Inflammatory macrophage treated with lipopolysaccharide for 1 hour (primary cell): ENCODE measurements at regions not wholly inside any gene's neighbourhood (a gene's known extent, or its start where the extent isn't known, plus 50 kb on each side); places are given as distances from the start of the nearest gene placed in this dataset.
A peak's percentile ranks its signal among the peaks of the same experiment; 100 is the strongest.

Source experiments
- DNase-seq, 2 donors: peaks; one replicate each; pipeline ENCODE4 v3.0.0-alpha.2; 2020 to 2022

DNA sequence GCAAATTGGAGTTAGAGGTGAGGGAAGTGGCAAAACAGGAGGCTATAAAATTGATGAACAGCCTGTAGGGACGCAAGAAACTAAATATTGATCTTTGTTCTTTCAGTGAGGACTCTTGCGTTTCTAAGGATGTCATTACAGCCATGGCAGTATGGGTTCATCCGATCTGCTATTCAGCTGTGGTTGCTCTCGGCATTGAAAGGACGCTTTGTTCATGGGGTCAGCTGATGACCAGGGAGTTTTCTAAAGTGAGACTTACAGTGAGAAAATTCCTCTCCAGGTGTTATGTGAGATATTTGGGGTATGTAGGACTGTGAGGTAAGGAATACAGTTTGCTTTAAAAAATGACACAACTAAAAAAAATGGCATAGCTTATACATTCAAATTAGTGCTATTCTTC, 52.7 kb upstream of the PELI1 start:
- DNase-seq: no peak

DNA sequence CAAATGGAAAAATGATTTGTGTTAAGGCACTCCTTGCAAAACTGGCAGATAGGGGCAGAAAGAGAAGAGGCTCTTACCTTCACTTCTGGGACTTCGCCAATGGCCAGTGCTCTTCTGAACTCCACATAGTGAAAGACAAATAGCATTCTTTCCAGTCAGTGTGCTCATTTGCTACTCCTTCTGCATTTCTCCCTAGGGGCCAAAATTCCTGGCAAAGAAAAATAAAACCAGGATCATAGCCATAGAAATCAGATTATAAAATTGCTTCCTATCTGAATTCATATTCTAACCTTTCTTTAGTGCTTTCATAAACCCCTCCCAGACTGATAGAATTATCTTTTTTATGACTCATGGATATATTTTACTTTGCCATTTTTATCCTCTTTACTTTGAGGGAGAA, 56.9 kb upstream of the PELI1 start:
- no peak for DNase-seq

DNA sequence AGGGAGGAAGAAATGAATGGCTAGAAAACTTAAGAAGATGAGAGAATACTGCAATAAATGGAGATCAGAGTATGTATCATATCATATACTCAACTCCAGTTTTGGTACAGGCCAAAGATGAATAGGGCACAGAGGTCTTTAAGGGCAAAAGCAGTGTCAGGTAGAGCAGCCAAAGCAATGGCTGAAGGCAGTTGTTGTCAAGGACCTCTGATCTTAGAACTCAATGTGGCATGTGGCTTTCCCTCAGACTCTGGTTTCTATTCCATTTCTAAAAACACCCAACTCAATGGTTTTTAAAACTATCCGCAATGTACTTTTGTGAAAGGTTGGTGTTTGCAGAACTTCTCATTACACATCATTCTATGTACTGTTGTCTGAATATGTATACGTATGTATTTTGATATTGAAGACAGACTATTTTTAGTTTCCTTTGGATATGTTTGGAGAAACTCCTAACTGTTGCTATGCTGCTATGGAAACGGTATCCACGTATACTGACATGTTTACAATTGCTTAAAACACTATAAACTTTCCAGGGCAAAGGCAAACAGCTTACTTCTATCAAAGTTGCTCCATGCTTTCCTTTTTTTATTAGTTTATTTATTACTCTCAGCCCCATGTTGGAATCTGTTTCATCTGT, 58.1 kb upstream of the PELI1 start:
- peak; percentile 52 to 54 for DNase-seq

DNA sequence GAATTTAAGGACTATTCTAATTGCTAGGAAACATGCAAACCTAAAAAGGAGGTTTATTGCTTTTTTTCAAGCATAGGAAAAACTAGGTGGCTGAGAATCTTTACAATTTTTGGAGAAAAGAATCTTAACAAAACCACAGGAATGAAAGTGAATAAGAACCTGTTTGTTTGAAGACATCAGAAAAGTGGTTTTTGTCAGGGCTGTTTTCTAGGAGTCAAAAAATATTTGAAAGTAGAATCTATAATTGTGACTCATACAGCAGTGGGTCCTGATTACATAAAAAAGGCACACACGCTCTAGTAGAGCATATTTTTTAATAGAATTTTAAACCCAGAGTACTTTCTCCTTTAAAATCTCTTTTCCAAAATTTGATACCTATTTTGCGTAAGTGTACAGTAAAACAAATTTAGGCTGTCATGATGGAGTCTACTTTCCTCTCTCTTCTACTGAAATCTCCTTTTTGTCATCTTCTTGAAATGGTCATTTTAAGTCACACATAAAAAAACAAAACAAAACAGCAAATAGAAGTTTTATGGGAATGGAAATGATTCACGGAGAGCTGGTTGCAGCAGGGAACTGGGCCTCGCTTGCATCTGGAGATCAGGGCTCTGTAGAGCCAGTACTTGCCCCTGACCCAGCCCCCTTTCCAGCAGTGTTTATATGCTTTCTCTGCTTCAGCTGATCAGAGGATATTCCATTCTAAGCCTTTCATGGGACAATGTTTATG, 59.1 kb upstream of the PELI1 start:
- no peak for DNase-seq

DNA sequence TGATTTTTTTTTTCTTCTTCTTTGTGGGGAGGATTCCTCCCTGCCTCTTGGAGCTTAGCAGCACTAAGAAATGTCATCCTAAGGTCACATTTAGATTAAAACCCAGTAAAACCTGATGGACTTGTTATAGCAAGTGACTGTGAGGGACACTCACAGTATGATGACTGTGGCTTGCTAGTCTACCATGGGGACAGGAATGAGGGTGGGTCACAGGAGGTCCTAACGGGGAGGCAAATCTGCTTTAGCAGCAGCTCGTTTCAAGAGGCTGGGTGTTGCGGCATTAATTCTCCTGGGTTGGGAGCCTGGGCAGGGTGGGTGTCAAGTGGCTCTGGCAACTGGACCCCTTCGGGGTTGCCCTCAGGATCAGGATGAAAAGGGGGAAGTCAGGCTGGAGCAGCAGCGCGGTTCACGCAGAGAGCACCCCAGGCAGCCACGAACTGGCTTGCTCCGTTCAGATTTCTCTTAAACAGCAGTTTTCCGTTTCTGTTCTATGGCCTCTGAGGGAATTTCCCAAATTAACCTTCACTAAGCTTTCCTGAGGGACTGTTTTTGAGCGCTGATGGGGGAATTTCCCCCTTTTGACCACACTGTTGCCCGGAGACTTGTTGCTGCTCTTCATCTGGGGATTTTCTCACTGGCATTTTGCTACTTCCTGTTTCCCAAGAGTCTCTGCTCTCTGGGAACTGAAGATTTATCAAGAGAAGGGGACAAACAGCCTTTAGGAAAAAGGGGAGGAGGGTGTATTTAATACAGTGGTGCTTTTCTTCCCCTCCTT, 59.8 kb upstream of the PELI1 start:
- DNase-seq: peak; percentile 98 to 99

DNA sequence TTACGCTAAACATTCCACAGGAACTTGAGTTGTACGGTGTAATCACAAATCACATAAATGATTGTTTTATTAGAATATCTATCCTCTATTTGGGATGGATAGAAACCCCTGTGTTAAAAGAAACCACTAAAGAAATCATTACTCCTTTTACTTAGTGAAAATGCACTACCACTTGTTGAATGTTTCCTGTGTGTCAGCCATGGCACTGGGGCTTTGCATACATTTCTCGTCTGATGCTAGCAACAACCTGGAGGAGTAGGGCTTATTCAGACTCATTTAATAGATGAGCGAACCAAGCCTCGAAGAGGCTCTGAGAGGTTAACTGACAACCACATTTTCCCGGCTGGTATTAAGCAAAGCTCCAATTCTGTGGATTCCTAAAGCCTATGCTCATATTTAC, 60.5 kb upstream of the PELI1 start:
- DNase-seq: peak in 1 of 2 donors; percentile 54

DNA sequence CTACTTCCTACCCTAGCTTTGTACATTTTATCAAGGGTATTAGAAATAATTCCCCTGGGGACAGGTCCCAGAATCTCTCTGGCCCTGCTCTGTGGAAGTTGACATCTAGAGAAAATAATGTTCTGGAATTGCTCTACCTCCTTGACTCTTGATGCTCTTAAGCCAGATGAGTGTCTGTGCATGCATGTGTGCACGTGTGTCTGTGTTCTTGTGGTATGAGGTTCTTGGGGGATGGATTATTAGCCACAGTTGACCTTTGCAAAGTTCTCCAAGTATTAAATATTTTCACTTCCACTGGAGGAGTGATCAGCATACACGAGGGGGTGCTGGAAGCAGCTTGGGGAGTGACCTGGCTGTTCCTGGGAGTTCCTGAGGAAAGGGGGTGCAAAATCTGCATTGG, 61.2 kb upstream of the PELI1 start:
- DNase-seq: no peak

DNA sequence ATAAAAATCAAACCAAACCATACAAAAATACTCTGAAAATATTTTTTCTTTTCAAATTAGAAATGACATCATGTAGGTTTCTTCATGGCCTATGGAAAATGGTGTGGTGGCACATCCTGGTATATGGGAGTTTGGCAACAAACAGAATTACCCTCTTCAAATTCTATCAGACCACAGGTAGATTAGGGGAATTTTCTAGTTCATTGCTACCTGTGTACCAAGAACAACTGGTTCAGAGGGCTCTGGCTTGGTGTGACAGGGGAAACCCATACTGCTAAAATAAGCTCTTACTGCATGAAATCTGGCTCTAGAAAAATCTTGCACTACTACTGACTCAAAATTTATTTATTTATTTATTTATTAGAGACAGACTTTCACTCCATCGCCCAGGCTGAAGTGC, 63.4 kb upstream of the PELI1 start:
- no peak for DNase-seq

DNA sequence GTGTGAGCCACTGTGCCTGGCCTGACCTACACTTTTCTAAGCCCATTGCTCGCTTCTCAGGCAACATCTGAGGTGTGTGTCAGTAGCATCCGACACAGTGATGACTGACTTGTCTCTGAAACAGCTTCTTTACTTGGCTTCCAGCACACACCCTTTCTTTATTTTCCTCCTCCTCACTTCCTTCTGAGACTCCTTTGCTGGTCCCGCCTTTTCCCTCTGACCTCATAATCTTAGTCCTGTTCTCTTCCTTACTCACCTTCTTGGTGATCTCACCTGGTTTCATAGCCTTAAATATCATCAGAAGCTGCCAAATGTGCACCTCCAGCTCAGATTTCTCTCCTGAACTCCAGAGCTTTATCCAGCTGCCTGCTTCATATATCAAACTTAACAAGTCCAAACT, 66.6 kb upstream of the PELI1 start:
- DNase-seq: no peak

DNA sequence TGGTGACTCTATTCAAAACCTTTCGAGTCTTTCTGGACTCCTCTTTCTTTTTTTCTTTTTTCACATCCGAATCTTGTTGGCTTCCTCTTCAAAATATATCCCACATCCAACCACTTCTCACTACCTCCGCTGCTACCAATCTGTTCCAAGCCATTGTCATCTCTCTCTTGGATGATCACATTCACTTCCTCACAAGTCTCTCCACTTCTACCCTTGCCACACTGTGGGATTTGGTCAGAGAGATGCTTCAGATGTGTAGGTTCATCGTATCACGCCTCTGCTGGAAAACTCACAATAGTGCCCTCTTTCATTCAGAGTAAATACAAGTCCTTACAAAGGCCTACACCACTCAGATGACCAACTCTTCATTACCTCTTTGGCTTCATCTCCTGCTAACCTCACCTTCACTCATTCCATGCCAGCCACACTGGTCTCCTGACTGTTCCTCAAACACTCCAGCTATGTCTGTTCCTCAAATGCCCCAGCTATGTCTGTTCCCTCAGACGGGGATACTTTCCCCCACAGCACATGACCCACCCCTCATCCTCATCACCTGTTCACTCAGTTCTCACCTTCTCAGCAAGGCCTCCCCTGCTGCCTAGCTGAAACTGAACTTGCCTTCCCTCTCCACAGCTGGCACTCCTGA, 67.2 kb upstream of the PELI1 start:
- peak; percentile 60 to 69 for DNase-seq

DNA sequence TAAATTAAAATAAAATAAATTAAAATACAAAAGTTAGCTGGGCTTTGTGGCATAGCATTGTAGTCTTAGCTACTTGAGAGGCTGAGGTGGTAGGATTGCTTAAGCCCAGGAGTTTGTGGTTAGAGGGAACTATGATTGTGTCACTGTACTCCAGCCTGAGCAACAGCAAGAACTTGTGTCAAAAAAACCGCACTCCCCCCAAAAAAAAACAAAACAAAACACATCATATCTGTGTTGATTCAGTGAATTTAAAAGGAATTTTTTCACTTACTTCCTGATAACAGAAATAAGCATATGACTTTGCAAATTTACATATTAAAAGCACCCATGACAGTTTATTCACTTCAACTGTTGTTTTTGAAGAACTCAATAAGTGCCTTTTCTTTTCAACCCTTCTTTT, 68.1 kb upstream of the PELI1 start:
- peak; percentile 87 to 95 for DNase-seq

DNA sequence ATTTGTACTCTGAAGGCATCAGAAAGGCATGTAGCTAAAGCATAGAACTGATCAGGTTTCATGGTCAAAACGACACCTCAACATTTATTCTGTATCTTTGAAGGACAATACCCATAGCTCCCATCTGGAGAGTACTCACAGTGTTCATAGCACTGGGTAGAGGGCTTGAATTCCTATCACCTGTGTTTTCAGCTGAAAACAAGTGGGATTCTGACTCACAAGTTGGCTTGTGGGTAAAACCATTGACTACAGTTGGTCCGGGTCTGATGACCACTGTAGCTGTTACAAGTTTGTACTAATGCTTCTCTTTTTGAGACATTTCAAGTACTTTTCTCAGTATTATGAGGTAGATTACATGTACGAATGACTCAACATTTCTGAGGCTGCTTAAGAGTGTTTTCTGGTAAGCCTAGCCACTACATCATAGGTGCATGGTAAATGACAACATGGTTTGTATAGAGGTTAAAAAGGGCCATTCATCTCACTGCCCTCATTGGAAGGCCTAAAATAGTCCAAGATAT, 68.6 kb upstream of the PELI1 start:
- DNase-seq: peak; percentile 72 to 84

DNA sequence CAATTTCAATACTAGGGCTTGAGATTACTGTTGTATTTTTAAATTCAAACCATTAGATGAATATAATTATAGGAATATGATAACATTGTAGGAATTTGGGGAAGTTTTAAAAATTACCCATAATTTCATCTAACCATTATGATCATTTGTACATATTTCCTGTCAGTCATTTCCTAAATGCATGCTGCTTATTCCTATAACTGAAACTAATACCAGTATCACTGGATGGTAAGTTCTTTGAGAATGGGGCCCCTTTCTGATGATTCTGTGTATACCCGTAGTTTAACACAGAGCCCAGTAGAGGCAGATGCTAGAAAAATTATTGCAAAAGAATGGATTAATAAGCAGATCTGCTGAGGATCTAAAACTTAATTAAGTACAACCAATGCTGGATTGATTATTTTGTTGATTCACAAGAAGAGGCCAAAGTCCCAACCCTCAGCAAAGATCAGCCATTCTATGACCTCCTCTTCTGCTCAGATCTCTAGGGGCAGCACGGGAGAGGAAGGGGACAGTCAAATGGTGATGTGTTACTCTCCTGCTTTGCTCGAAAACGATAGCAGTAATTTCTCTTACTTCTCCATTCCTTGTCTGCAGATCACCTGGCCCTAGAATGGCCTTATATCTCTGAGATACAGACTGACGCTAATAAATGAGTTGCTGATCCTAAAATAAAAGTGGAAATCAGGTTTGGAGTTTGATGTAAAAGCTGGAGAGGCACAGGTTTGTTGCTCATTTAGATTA, 69.5 kb upstream of the PELI1 start:
- DNase-seq: peak; percentile 67 to 75

DNA sequence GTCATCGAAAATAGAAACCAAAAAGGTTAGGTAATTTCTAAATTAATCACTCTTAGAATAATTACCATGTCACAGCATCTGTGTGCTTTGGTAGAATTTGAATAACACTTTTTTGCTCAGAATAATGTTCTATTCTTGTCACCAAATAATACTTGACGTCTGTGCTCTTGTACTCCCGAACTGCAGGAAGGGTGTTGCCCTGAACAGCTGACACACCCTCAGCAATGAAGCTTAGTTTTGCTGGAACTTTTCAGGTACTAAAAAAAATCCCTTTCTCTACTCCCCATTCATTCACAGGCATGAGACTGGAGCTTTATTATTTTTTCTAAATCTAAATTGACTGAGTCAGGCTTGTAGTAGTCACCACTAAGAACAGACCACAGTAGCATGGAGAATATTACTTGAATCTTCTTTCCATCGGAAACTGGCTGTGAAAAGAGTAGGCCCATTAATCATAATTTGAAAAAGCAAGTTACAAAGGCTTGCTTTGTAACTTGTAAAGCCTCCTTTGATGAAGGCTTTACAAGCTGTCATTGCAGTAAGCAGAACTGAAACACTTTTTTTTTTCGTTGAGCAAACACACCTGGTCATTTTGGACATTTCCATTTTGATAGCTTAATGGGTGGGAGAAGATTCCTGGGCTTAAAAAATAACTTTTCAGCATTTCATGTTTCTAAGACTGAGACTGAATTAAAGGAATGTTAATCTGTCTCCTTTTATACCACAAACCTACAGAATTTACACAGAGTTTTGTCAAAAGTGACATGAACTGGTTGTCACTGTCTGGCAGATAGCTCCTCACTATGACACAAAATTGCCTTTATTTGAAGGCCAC, 70.3 kb upstream of the PELI1 start:
- peak; percentile 38 to 48 for DNase-seq

DNA sequence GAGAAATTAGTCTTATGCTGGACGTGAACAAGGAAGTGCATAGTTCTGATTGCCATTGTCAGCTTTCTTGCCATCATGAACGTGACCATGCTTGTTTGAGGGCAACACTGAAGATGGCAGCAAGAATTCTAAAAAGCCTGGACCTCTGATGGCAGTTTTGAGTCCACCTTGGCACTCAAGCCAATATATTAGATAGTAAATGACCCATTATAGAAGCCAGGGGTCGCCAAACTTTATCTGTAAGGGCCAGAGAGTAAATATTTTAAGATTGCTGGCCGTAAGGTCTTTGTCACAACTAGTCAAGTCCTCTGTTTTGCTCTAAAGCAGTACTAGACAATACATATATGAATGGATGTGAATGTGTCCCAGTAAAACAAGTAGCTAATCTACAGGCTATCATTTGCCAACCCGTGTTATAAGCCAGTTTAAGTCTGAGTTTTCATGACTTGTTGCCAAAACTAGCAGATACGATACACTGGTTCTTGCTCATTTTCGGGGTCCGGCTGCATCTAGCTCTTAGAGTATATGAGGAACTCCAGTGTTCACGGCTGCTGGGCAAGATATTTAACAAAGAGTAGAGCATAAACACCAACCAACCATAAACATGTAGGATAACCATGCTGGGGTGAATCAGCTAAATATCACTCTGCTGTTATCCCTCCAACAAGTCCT, 73.1 kb upstream of the PELI1 start:
- DNase-seq: no peak

DNA sequence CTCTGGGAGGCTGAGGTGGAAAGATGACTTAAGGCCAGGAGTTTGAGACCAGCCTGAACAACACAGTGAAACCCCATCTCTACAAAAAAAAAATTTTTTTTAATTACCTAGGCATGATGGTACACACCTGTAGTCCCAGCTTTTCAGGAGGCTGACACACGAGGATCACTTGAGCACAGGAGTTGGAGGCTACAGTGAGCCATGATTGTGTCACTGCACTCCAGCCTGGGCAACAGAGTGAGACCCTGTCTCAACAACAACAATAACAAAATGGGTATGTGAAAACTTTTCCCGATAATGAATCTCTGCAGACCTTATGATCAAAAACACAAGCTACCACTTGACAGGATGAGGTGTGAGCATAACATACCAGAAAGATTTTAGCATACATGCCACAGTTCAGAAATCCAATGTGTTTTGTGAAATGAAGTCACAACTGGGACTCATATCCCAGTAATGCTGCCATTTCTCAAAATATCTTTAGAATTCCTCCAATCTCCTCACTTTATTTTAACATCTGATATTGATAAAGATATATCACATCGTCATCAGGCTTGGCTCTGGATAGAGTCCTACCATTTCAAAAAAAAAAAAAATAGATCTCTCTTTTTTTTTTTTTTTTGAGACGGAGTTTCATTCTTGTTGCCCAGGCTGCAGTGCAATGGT, 74.0 kb upstream of the PELI1 start:
- DNase-seq: no peak

DNA sequence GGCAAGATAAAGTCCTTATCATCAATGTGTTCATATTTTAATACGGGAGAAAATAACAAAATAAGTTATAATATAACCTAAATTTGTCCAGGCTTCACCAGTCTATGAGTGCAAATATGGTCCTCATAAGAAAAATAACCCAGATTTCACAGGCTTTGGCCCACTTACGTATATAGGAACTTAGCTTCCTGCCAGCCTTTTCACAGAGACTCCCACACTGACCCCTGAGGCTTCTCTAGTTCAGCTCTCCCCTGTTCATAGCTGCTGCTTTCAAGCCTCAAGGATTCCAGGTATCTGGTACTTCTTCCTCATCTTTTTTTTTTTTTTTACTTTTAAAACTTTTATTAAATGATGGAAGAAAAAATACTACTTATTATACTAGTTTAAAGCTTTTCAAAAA, 74.9 kb upstream of the PELI1 start:
- peak; percentile 59 to 69 for DNase-seq

DNA sequence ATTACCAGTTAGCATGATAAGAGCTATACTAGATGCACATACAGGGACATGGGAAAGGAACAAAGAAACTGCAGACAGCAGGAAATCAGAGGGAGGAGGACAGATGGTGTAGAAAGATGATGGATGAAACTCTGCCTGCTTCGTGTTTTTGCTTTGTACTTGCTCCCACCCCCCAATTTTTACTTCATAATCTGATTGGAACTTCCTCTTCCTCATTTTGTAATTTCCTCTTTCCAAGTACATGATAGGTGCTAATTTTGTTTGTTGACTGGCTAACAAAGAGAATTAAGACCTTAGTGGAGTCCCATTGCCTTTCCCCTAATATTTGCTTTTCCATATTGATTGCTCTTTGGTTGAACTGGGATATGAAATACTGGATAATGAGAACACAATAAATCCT, 76.0 kb upstream of the PELI1 start:
- DNase-seq: peak; percentile 56 to 63

DNA sequence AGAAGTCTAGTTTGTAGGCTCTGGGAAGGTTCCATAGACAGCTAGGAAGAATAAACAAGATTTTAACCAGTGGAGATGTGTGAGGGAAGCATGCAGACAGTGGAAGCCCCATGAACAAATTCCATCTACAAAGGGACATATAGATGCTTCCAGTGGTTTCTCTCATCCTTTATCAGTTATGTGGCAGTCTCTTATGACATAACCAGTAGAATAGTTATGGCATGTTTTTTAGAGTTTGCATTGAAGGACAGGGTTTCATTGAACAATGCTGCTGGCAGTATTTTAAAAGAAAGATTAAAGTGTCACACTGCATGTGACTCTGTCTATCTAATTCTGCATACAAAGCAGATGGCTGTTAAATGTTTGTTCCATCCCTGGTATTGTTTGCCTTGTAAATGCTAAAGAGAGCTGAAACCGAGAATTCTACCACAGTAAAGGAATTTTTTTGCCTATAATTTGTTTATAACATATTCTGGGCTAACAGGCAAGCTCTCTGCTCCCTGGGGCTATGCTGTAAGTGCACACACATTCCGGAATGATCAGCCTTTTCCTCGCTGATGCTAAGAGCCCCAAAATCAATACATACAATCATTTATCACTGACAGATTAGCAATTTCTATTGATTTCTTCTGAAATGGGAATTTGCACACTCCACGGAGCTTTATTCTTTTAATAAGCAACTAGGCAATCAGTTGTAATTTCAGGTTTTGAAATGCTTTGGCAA, 76.8 kb upstream of the PELI1 start:
- DNase-seq: no peak

DNA sequence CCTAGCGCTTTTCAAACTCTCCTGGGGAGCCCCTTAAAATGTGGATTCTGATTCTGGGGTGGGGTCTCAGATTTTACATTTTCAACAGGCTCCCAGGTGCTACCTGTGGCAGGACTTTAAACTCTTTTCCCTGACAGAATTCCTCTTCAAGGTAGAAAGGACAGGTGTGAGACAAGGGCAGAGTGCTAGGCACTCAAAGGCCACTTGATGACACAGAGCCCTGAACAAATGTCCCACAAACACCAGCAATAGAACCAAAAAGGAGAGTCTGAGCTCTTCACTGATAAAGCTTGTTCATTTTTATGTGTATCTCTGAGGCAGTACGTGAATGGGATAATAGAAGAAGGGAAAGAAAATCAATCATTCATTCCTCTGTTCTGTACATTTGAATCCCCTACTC, 77.7 kb upstream of the PELI1 start:
- no peak for DNase-seq
